Skin epidermis (tissue), 12 donors: ENCODE measurements at regions not wholly inside any gene's neighbourhood (a gene's known extent, or its start where the extent isn't known, plus 50 kb on each side); places are given as distances from the start of the nearest gene placed in this dataset.
A peak's percentile ranks its signal among the peaks of the same experiment; 100 is the strongest.

ENCODE experiments used
- H3K27ac ChIP-seq, 21 experiments: fragments of 200-600 bp; sonication (generic) in 11 of 21; one replicate each; pipeline ENCODE4 v1.5.0; 2020; ENCODE audit warnings: mild to moderate bottlenecking in 3 of 21, inconsistent platforms in 2 of 21, moderate library complexity in 2 of 21
- H3K4me3 ChIP-seq, 7 experiments: fragments of 200-600 bp; sonication (generic) in 2 of 7; one replicate each; pipeline ENCODE4 v1.5.0; 2020; ENCODE audit warnings: inconsistent platforms in 2 of 7, mild to moderate bottlenecking in 2 of 7, moderate library complexity in 1 of 7

DNA sequence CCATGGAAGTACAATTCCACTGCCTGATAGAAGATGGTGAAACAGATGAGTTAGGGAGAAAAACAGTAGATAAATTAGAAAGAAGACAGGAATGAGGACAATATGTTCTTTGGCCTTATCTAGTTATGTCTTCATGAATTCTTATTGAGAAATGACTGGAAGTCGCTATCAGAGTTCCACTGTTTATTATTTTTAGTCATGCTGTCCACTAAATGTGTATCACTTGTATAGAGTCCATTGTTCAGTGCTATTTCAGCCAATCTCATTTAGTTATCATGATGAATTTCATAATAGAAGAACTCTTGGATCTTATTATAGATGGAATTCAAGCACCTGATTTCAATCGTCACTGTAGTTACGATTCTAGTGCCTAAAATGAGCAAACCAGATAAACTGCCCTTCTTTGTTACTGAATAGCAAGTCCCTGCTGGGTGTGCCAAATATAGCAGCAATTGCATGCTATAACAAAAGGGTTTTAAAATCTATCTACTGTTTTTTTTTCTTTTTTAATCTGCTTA, 177.7 kb upstream of the COL1A2 start:
- H3K27ac ChIP-seq = no peak overlapping the region
- no peak overlapping the region for H3K4me3 ChIP-seq

DNA sequence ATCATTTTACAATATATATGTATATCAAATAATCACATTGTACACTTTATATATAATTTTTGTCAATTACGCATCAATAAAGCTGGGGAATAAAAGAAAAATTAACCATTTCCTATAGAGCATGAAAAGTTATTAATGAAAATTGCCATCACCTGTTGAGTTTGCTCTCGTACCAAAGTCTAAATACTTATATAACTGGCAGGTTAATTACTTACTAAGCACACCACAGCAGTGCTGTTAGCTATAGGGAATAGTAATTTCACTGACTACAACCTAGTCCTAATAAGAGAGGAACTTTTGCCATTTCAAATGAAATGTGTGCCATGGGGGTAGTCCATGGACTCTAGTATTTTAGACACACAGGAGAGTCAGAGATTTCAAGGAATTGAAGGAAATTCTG, 176.9 kb upstream of the COL1A2 start:
- H3K27ac ChIP-seq = no peak overlapping the region
- no peak overlapping the region for H3K4me3 ChIP-seq

DNA sequence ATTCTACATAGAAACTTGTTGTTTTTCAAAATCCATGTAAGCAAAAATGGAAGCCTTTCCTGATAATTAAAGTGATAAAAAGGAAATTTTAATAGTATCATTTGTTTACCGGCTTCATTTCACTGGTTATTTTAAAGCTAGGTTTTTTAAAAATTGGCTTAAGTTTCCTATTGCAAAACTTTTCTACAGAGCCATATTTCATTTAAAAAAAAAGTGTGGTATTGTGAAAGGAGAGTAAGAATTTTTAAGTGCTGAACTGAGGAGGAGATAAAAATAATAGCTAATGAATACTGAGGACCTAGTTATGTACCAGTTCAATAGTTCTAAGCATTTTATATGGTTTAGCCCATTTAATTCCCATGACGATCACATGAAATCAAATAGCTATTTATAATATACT, 172.2 kb upstream of the COL1A2 start:
- H3K4me3 ChIP-seq = no peak overlapping the region
- H3K27ac ChIP-seq = no peak overlapping the region

DNA sequence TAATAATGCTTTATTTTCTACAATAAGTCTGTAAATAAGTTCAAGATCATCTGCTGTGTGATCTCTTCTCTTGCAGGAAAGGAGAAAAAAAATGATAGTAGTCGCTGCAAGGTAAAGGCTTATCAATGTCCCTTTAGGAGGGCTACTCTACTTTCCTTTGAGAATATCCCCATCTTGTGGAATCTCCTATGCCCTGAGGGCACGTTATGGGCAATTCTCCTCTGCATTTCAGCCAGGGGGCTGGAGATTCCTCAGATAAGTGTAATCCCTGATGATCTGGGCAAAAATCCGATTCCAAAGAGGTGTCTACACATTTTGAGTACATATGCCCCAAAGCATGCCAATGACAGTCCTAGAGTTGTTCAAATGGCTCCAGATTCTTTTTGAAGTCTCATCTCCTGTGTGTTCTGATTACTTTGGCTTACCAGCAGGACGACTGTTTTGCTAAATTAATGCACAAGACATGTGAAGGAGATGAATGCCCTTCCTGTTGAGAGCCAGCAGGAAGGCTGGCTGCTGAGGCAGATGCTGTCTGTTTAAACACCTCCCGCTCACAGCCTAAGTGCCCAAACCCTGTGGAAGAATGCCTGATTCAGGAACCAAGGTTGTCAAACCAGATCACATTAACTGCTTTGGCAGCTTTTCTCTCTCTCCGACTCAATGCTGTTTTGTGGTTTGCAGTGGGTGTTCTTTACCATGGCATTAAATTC, 171.2 kb upstream of the COL1A2 start:
- Histone ChIP-seq H3K27ac (no peak overlapping the region), H3K4me3 (no peak overlapping the region)

DNA sequence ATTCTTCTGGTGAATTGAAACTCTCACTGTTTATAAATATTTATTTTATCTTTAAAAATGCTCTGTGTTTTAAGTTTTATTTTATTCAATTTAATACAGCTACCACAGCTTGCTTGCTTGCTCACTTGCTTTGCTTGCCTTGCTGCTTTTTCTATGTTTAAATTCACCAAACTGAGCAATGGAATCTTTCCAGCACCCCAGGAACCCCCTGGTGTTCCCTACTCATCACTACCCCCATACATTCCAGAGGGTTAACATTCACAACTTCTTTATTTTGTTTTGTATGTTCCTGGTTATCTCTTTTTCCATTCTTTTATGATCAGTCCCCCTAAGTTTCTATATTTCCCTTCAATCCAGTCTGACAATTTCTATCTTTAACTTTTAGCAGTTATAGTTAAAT, 166.5 kb upstream of the COL1A2 start:
- no peak overlapping the region for H3K27ac ChIP-seq
- H3K4me3 ChIP-seq = no peak overlapping the region

DNA sequence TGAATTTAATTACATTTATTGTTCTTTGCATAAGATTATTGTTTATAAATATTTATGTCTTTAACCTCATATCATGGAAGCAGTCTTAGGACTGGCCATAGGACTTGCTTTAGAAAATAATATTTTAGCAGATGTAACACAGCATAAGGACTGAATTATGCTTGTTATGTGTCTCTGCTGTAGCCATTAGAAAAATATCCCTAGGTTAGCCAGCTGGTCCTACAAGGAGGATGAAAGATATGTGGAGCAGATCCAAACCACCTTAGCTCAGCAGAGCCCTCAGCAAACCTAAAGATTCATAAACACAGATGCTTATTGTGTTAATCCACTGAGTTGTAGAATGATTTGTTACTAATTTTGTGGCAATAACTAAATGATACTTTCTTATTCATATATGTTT, 166.0 kb upstream of the COL1A2 start:
- Histone ChIP-seq H3K4me3 (no peak overlapping the region), H3K27ac (no peak overlapping the region)

DNA sequence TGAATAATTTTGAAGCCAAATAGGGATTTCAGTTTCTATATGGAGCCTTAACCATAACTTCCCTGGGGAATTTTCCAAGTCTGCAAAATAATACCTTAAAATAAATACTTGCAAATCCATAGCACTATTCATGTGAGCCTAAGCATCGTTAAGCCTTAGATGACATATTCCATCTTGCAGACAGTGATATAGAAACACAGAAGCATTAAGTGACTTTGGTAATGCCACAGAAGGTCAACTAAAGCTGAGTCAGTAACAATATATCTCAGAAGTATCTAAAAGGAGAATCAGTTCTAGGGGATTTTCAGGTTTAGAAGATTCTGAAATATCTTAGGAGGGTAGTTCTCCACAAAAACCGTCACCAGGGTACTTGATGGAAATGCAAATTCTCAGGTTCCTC, 163.4 kb upstream of the COL1A2 start:
- Histone ChIP-seq H3K4me3 (no peak overlapping the region), H3K27ac (no peak overlapping the region)

DNA sequence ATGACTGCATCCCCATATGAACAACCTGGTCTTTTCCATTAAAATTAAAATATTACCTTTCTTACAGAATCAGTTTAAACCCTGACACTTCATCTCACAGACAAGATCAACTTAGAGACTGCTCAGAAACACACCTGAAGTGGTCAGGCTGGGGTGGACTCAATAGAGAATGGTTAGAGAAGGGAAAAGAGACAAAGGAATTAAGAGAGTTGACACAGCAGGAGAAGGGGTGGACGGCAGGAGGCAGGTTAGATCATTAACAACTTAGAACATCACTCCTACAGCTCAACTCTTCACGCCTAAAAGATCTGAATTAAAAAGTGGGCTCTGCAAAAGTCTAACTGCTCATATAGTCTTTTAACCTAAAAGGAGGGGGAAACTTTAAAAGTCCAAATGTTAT, 157.7 kb upstream of the COL1A2 start:
- no peak overlapping the region for H3K4me3 ChIP-seq
- no peak overlapping the region for H3K27ac ChIP-seq

DNA sequence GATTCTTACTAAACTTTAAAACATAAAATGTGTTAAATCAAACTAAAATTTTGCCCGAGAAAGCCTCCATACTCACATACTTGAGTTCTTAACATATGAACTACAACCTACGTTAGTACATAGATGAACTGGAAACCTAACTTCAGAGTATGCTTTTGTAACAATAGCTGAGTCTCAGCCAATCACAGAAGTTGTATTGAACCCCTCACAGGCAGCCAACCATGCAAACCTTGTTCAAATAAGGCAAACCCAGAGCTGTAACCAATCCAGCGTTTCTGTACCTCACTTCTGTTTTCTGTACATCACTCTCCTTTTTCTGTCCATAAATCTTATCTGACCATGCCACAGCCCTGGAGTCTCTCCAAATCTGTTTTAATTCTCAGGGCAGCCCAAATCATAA, 157.3 kb upstream of the COL1A2 start:
- H3K27ac ChIP-seq = no peak overlapping the region
- no peak overlapping the region for H3K4me3 ChIP-seq

DNA sequence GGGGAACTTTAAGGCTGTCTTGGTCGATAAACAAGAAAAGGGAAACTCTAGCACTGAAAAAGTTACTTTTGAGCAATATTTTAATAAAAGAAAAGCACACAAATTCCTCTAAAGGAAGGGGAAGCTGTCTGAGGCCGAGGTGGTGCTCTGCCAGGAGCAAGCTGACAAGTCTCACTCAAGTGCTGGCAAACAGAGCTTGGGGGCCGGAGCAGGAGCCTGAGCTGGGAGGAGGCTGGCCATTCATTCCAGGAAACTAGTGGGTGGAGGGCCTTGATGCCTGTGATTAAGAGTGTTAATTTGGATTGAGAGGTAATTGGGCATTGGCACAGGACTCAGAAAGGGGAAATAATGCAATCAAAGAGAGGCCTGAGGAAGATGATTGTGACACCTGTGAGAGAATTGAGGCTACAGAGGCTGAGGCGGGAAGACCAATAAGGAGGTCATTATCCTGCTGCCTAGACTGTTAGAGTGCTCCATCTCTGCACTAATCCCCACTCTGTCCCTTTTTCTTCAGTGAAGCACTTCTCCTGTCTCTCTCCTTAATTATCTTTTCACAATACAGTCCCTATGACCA, 154.9 kb upstream of the COL1A2 start:
- H3K27ac ChIP-seq = peak overlapping the region in 6 of 21 experiments; percentile 8 to 59 (median 32)
- no peak overlapping the region for H3K4me3 ChIP-seq

DNA sequence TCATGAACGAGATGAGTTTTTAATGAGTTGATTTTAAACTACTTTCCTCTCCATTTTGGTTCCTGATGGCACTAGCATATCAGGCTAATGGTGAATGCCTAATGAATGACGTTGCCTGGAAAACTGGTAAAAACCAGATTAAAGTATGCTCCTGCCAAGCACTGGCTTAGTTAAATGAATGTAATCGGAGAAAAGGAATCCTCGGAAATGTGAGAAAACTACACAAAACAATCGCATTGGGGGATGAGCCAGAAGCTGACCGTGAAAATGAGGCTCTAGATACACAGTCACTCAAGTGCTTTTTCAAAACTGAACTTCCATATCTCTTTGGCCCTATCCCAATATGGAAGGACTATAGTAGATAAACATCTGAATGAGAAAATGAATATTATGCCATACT, 153.8 kb upstream of the COL1A2 start:
- H3K27ac ChIP-seq = no peak overlapping the region
- H3K4me3 ChIP-seq = no peak overlapping the region

DNA sequence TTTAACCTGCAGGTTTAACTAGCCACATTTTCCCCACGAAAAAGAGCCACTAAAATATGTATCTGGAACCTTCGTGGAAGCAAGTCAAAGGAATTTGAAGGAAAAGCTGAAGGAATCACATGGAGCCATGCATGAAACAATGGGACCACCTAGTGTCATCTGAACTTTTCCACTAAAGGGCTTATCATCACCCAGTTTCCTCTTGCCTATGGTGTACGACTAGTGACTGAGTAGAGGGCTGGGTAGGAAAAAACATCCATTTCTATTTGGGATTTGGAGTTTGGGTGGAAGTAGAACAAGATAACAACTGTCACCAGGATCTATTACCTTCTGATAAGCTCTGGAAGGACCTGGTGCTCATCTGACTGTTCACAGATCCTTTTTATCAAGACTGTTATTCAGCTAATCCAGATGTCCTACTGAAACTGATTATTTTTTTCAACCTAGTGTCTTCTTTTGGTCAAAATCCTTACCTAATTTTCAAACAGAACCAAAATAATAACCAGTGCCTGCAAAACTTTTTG, 153.2 kb upstream of the COL1A2 start:
- no peak overlapping the region for H3K4me3 ChIP-seq
- no peak overlapping the region for H3K27ac ChIP-seq

DNA sequence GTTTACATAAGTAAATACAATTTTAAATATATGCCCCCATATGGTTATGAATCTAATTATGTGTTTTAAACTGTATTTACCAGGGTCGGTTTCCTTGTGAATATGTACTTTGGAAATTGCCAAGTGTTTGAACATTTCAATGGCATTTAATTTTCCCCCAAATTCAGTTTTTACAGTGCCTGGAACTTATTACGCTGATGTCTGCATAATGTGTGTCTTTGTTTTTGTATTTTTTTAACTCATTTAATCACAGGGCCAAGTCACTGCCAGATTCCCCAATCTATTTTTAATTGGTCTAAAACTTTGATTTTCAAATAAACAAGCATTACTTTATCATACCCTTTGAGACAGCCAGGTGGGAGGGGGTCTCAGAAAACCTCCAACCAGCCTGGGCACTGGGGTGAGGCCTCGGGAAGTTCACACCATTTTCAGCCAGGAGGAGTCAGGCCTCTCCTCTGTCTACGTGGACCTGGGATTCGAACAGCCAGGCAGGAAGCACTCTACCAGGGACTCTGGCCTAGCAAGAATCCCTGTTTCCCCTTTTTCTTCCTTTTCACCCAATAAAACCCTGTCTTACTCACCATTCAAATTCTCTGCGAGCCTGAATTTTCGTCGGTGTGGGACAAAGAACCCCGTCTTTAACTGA, 151.5 kb upstream of the COL1A2 start:
- Histone ChIP-seq H3K27ac (peak overlapping the region in 1 of 21 experiments; percentile 55), H3K4me3 (no peak overlapping the region)

DNA sequence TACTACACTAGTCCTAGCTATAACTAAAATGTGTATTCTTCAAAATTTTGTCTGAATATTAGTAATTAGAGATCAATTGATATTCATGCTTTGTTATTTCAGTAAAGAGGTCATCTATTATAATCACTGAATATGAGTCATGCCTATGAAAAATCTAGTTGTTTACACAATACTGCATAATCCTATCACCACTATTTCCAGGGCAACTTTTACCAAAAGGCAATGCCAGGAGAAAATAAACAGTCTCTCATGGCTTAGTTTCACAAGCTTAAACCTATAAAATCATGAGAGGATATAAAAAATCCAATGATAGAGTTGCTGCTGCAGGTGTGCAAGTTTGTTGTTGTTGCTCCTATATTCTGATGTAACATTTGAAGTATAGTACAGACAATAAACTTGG, 149.9 kb upstream of the COL1A2 start:
- Histone ChIP-seq H3K27ac (no peak overlapping the region), H3K4me3 (no peak overlapping the region)

DNA sequence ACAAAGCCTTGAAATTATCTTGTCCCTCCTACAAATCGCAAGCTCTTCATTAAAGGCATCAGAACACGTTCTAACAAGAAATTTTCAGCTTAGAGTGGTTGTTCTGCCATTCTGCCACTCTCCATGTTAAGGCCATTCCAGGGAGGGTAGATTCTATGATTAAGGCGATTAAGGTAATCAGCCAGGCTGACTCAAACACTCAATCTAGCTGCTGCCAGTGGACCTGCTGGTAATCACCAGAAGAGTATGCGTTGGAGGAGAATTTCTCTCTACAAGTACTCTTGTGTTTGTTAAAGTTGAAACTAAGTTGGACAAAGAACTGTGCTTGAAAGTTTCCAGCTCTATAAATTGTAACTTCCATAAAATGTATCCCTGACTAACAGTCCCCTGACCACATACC, 149.2 kb upstream of the COL1A2 start:
- Histone ChIP-seq H3K4me3 (no peak overlapping the region), H3K27ac (no peak overlapping the region)

DNA sequence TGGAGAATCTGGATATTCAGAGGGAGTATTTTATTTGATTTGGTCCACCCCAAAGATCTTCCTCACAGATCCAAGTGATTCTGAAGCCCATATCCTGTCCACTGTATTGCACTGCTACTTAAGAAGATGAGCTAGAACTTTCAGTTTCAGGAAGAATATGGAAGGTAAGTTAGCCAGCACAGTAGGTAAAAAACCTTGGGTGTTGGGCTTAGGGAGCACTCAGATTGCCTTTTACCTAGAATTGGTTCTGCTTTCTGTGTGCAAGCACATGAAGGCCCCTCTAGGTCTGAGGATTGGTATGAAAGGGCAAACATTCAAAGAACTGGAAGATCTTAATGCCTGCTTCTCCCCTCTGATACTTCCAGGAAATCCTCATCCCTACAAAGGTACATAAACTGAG, 146.7 kb upstream of the COL1A2 start:
- no peak overlapping the region for H3K4me3 ChIP-seq
- H3K27ac ChIP-seq = no peak overlapping the region

DNA sequence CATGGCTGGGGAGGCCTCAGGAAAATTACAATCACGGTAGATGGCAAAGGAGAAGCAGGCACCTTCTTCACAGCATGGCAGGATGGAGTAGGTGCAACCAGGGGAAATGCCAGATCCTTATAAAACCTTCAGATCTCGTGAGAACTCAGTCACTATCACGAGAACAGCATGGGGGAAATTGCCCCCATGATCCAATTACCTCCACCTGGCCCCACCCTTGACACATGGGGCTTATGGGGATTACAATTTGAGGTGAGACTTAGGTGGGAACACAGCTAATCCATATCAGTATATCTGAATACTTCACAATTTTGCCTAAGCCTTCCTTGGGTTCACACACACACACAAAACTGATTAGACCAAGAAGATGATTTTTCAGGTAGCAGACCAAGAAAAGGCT, 145.1 kb upstream of the COL1A2 start:
- no peak overlapping the region for H3K4me3 ChIP-seq
- H3K27ac ChIP-seq = no peak overlapping the region

DNA sequence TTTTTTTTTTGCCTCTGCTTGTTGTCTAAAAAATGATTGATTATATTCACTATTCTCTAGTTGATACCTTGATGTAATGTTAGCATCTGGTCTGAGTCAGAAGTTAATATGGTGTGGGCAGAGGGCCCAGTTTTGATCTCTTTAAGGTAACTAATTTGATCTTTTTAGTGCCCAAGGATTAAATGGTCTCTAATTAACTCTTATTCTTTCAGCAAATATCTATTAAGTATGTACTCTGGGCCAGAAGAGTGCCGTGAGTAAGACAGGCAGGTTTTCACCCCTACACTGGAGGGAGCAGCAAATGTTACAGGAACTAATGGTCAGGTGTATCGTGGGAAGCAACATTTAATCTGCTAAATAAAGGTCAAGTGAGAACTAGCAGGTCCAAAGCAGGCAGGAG, 144.6 kb upstream of the COL1A2 start:
- Histone ChIP-seq H3K27ac (peak overlapping the region in 1 of 21 experiments; percentile 6), H3K4me3 (no peak overlapping the region)

DNA sequence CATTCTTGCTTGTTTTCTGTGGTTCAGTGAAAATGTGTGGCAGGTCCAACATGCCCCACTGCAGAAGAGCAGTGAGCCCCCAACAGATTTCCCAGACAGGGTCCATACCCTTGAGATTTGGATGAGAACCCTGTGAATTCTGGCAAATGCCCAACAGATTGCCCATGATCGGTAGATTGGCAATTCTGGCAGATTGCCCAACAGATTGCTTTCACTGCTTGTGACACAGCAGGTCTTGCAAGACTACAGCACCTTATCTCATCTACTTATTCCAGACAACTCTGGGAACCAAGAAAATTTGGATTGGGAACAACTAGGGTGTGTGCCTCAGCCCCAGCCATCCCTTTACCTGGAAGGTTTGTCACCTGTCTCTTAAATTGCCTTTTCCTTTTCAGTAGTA, 143.7 kb upstream of the COL1A2 start:
- no peak overlapping the region for H3K27ac ChIP-seq
- H3K4me3 ChIP-seq = no peak overlapping the region

DNA sequence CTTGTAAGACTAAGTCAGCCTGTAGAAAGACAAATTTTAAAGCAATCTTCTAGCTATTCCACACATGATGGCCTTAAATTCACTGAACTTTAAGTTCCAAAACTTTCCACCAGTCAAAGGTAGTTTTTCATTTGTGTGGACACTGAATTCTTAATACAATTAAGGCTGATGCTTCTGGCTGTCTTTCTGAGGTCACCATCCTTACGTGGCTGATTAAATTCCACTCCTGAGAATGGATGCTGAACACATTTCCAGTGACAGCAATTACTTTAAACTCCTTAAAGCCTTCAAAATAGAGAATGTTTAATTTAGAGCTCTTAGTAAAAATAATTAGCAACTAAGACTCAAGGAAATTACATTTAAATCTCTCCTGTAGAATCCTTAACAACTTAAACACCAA, 142.6 kb upstream of the COL1A2 start:
- Histone ChIP-seq H3K27ac (no peak overlapping the region), H3K4me3 (no peak overlapping the region)

DNA sequence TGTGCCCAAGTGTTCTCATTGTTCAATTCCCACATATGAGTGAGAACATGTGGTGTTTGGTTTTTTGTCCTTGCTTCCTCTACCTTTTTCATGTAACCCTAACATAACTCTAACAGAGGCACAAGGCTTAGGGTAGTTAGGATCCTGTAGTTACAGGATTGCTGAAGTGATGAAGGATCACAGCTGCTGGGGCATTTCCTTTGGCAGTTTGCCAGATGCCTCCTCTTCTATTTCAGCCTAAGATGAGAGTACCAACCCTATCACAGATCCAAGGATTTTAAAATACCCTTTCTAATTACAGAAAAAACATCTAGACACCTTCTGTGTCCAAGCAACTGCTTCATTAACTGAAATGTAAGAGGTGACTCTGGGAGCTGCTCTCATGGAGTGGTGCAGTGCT, 141.7 kb upstream of the COL1A2 start:
- Histone ChIP-seq H3K4me3 (no peak overlapping the region), H3K27ac (no peak overlapping the region)
